DMS53 treated with DMSO at 0.1 percent for 48 hours (cell line): ENCODE measurements at regions not wholly inside any gene's neighbourhood (a gene's known extent, or its start where the extent isn't known, plus 50 kb on each side); places are given as distances from the start of the nearest gene placed in this dataset.
A peak's percentile ranks its signal among the peaks of the same experiment; 100 is the strongest.
"Not testable (repeated sequence)": the region's sequence is repeated elsewhere in the genome, so short reads cannot be mapped to it uniquely, and the experiment has no call there.

ENCODE experiments used
- DNase-seq: peaks from one replicate; lab custom pipeline; 2025; ENCODE audit not compliant: unreplicated experiment; lab: John Stamatoyannopoulos, UW

DNA sequence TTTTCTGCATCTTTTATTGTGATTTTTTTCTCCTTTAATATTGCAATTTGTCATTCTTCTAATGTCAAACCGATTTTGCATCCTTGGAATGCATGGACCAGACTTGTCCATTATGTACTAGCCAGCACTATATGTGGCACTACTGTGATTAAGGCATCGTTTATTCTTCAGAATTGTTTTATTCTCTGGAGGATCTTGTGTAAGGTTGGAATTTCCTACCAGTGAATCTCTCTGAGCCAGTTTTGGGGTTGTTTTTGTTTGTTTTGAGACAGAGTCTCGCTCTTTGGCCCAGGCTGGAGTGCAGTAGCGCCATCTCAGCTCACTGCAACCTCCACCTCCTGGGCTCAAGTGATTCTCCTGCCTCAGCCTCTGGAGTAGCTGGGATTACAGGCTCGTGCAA, 58.5 kb downstream of the IGLL5 start:
- no peak for DNase-seq

- no peak for DNase-seq
Measured at GRCh38 chr22:22948651-22949571, 61.3 kb downstream of the IGLL5 start.

DNA sequence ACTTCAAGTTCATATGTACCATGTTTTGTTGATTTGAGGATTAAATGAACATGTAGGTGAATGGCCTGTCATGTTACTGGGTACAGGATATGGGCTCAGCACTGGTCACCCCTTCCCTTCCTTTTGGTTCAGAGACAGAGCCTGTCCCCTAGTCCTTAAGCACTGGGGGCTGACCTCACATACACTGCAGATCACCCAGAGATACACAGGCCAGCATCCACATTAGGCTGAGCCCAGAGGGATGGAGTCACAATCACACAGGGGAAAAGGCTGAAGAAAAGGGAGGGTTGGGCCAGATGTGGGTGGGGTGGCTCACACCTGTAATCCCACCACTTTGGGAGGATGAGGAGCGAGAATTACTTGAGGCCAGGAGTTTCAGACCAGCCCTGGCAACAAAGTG, 62.3 kb downstream of the IGLL5 start:
- DNase-seq, result no peak

DNA sequence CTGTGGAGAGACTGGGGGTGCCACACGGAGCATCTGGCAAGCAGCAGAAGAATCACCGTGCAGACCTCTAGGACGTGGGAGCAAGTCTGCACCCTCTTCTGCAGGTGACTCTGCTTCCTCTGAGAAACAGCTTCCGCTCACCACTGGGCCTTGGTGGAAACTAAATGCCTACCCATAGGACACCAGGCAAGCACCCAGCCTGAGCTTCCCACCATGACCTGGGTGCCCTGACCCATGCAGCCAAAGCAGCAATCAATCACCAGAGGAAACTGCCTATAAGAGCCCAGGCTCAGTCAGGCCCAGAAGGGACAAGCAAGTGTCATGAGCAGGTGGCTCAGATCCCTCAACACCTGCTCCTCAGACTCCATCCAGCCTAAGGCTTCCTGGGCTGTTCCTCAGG, 63.4 kb downstream of the IGLL5 start:
- no peak for DNase-seq

DNA sequence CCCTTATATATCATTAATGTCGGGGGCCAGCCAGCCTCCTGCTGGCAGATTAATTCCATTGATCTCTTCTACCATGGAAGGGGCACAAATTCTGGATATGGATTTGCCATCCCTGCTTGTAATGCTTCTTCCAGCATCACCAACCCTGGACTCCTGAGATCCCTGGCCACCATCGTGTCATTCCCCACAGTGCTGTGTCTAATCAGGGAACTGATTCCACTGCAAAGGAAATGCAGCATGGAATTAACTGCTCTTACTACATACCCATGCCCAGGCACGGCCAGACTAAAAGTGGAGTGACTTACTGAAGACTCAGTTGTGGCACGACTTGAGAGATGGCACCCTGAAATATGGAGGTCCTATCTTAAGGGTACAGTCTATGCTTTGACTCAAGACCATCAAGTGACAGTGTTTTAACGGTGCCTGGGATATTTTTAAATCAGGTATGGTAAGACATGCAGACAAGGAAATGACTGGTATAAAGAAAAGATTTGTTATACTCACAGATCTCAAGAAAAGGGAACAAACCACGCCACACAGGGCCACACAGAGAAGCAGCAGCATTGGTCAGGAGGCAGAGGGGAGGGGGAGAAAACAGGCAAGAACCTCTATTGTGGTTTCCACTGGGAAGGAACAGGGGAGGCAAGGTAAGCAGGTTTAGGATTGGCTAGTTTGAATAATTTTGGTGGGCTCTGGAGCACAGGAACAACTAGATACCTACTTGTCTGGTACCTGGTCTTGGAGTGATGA, 65.1 kb downstream of the IGLL5 start:
- no peak for DNase-seq

DNA sequence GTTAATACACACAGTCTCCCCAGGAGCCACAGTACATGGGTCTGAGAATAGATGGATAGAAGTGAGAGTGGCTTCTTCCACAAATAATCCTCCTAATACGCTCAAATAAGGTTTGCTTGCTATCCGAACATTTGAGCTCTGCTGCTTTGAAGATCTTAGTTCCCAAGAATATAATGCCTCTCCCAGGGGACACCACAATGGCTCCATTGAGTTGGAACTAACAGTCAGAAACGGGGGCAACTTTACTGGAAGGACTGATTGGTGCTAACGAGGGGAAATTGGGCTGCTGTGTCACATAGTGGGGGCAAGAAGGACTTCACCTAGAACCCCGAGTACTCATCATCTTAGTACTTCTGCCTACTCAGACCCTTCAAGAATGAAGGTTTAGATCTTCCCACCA, 66.2 kb downstream of the IGLL5 start:
- no peak for DNase-seq

DNA sequence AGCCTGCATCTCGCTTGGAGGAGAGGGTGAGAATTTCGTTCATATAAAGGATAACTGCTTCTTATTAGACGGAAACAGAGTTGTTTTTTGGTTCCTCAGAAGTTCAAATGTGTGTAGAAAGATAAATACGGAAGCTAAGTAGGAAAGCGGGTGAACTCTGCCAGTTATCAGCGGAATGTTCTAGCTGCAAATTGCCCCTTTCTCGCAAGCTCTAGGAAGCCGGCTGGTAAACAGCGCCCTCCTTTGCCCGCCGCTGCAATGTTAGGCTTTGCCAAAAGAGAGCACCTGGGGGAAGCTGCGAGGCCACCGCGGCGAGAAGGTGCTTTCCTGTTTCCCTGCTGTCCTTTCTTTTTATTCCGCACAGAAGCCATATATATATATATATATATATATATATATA, 67.0 kb downstream of the IGLL5 start:
- no peak for DNase-seq

- DNase-seq, result no peak
Measured at GRCh38 chr22:22955276-22955798, 67.7 kb downstream of the IGLL5 start.

DNA sequence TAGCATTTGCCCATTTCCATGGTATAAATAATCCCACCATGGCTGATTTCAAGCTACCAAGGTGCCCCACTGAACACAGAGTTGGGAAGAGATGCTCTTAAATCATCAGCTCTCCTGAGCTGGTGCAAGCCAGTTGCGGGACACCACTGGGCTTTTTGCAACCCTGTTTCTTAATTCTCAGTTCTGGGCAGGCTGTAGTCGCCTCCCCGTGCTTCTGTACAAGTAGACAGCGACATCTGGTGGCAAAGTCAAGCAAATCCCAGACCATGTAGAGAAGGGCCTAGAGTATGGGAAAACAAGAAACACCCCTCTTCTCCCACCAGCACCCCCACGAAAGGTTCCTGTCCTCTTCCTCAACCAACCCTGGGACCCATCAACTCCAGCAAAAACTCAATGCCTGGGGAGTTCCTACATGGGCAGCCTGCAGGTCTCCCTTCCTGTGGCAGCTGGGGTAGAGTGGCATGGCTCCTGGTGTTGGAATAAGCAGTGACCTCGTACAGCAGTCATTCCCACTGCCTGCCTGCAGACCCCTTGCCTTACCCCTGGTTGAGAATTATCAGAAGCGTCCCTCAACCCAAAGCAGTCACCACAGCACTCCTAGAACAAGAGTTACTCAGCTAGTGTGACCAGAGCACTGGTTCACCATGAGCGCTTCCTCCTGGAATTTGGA, 68.4 kb downstream of the IGLL5 start:
- DNase-seq, result peak; percentile 6

GRCh38 chr22:22957090-22957489, 69.5 kb downstream of the IGLL5 start:
- DNase-seq, result no peak

GRCh38 chr22:22958621-22959020, 71.0 kb downstream of the IGLL5 start:
- no peak for DNase-seq

GRCh38 chr22:22959147-22959827, 71.7 kb downstream of the IGLL5 start:
- peak; percentile 61 for DNase-seq

GRCh38 chr22:22960307-22960706, 72.7 kb downstream of the IGLL5 start:
- DNase-seq, result no peak

DNA sequence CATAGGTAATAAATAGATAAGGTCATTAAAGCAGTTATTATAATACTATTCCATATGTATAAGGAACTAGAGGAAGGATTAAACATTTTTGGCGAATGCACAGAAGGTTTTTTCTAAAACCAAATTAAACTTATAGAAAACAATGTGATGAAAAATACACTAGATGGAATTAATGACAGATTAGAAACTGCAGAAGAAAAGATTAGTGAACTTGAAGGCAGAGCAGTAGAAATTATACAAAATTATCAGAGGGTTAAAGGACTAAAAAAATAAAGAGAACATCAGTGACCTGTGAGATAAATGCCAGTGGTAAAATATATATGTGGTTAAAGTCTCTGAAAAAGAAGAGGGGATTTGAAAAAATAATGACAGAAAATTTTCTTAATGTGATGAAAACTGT, 74.0 kb downstream of the IGLL5 start:
- no peak for DNase-seq

DNA sequence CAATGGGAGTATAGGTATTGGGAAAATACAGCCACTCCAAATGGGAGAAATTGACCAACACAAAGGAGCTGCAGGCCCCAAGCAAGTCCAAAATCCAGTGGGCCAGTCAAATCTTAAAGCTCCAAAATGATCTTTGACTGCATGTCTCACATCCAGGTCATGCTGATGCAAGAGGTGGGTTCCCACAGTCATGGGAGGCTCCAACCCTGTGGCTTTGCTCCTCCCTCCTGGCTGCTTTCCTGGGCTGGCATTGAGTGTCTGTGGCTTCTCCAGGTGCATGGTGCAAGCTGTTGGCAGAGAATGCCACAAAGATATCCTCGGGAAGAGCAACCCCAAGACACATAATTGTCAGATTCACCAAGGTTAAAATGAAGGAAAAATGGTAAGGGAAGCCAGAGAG, 80.8 kb downstream of the IGLL5 start:
- DNase-seq, result no peak

GRCh38 chr22:22972605-22973004, 85.0 kb downstream of the IGLL5 start:
- DNase-seq, result not testable (repeated sequence)

- DNase-seq, result no peak
Measured at GRCh38 chr22:22973336-22973735, 85.7 kb downstream of the IGLL5 start.

DNA sequence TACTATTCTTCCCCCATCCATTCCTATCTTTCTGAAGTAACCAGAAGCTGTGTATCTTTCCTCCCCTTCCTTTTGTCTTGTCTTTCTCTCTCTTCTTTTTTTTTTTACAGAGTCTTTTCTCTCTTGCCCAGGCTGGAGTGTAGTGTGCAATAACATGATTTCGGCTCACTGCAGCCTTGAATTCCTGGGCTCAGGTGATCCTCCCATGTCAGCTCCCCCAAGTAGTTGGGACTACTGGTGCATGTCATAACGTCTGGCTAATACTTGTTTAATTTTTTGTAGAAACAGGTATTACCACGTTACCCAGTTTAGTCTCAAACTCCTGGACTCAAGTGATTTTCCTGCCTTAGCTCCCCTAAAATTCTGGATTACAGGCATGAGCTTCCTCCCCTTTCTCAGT, 86.5 kb downstream of the IGLL5 start:
- DNase-seq, result no peak

DNA sequence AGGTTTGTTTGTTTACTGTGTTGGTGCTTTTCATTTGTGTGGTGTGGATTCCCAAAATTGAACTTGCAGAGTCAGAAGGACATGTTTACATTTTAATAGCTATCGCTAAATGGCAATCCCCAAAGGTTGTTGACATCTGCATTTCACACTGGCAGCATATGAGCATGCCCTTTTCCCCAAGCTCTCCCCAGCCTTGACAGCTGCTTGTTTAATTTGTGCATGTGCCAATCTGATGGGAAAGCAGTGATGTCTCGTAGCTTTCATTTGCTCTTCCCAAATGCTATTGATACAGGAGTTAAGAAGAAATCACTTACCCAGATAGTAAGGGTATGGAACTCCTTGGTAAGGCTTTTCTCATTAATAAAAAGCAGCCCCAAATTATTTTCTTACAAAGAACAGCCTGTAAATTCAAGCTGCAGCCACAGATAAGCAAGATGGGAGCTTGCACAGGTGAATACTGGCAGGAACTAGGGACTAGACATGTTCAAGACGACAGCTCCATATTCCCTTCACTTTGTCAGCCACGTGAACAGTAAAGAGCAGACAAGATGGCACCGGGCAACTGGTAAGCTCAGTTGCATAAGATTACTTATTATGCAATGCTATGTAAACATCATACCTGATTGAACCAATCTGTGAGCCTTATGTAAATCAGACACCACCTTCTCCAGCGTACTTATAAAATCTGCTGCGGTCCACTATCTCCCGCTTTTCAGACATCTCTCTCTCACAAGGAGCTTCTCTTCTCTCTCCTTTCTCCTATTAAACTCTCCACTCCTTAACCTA, 87.4 kb downstream of the IGLL5 start:
- no peak for DNase-seq
